HUDEP-2 (cell line): ENCODE measurements at regions not wholly inside any gene's neighbourhood (a gene's known extent, or its start where the extent isn't known, plus 50 kb on each side); places are given as distances from the start of the nearest gene placed in this dataset.

Source experiments
- DNase-seq, 76 experiments: peaks; one replicate each; lab custom pipeline; 2025; ENCODE audit not compliant: unreplicated experiment in 76 of 76; lab: John Stamatoyannopoulos, UW

GRCh38 chr4:20504146-20504545 lies 196.1 kb upstream of the PACRGL start:
- DNase-seq, result no peak

GRCh38 chr4:20505927-20506326 lies 194.3 kb upstream of the PACRGL start:
- DNase-seq, result no peak

DNA sequence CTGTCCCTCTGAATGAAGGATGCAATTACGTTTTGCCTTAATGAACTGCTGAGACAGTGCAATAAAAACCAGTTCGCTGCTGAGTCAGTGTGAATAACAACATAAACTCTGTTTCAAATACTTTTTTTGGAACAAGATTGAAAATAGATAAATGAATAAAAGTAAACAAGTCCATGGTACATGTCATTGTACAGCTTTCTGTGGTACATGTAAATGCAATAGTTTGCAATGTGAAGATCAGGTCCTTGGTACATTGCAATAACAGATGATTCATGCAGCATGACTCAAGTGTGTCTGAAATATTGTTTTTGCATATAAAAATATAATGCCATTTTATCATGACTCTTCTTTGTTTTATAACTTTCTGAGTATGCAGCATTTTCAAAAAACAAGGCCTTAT lies 193.4 kb upstream of the PACRGL start:
- DNase-seq, result no peak

- DNase-seq, result no peak
Measured at GRCh38 chr4:20509315-20509714, 190.9 kb upstream of the PACRGL start.

DNA sequence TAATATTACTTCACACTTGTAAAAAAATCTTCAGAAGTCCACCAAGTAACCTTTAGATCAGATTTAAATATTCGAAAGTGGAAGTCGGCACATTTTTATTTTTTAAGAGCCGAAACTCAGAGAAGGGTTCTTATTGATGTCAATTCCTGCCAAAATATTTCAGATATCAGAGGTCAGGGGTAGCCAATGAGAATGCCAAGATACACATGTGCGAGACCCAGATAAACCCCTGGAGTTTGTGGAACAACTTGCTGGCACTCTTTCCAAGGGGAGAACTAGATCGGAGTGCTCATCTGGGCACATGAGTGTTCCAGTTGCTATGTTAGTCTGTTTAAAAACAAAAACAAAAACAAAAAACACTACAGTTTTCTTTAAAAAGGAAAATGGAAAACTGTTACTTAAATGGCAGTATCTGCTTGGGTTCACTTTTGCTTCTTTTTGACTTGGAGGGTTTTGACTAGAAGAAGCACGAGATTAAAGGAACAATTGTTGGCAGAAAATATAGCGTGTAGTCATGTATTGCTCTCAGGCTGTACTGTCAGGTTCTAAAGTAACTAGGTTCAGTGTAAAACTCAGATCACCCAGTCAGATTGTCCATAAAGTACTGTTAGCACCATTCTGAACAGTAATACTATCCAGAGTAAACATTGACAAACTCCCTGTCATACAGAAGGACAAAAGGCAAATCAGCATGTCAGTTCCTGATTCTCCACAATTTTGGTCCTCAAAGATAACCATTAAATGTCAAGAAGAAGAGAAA lies 188.0 kb upstream of the PACRGL start:
- peak in 47 of 76 experiments; percentile 1 to 94 (median 54) for DNase-seq

GRCh38 chr4:20512985-20513384 lies 187.3 kb upstream of the PACRGL start:
- DNase-seq, result peak in 23 of 76 experiments; percentile 0 to 68 (median 29)

- no peak for DNase-seq
Measured at GRCh38 chr4:20520901-20521300, 179.4 kb upstream of the PACRGL start.

GRCh38 chr4:20528508-20528907 lies 171.8 kb upstream of the PACRGL start:
- DNase-seq, result no peak

- no peak for DNase-seq
Measured at GRCh38 chr4:20529691-20530090, 170.6 kb upstream of the PACRGL start.

DNA sequence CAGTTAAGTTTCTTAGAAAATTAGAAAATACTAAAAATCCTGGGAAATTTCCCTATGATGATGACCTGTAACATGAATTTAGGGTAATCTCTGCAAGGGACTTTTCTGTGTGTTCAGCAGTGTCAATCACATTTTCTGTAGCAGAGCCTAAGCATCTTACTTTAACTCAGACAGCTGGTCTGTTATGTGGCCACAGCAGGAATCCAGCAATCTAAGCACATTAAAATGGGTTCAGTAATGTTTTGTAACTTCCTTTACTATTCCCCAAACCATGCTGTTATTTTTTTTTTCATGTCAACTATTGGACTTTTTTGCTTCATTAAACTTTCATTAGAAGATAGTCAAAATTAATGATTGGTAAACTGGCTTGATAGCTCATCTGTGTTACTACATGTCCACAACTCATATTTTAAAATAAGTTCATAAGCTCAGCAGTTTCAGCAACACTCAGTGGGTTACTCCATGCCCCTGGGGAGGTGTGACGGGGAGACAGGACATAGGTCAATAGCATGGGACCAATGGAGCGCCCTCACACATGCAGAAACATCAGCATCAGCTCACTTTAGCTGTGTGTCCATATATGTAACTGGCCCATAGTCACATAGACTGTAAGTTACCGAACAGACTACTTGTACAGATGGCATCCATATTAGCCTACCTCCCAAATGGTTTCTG lies 168.0 kb upstream of the PACRGL start:
- DNase-seq, result no peak

- no peak for DNase-seq
Measured at GRCh38 chr4:20532871-20533870, 167.1 kb upstream of the PACRGL start.

DNA sequence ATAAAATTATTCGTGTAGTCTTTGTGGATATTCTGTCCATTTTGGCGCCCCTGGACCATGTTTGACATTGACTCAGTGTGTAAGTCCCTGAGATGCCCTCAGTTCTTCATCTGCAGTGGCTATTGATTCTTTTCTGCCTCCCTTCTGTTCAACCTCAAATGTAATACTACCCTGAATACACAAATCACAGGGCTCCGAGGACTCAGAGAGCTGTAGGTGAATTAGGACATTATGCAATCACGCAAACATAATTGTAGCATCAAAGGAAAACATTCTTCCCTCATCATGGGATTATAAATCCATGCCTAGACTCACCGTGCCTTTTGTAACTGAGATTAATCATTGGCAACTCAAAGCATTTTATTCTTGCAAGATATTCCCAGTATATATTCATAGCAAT lies 161.4 kb upstream of the PACRGL start:
- DNase-seq, result no peak

DNA sequence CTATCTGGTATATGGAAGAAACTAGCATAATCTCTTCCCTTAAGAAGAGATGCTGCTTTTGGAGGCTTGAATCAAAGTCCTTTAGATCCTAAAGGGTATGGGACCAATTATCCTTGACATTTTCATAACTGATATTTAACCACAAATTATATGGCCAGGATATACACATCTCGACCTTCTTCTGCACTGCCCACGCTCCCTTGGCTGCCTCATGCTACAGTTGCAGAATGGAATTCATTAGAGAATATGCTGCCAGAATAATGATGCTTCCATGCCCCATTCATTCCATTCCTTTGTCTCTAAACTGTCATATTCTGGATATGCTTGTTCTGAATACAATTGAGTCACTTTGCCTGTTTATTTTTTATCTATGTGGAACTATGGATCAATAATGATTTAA lies 157.1 kb upstream of the PACRGL start:
- DNase-seq, result no peak

GRCh38 chr4:20544645-20545044 lies 155.6 kb upstream of the PACRGL start:
- peak in 12 of 76 experiments; percentile 1 to 41 (median 8) for DNase-seq

GRCh38 chr4:20552004-20552403 lies 148.3 kb upstream of the PACRGL start:
- no peak for DNase-seq

DNA sequence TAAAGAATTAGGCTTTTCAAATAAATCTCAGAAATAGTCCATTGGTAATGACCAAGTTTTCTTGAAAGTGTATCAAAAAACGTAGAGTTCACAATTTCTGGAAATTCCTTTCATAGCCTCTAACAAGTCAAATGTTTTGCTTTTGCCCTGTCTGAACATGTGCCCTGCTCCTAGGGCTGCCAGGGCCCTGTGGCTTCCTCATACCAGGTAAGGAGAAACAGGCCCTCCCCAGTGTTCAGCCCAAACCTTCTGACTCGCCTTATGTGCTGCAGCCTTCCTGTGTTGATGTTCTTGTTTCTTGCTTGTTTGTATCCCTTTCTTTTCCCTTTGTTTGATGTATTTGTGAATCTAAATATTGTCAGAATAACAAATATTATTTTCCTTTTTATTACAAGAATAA lies 146.1 kb upstream of the PACRGL start:
- DNase-seq, result no peak

DNA sequence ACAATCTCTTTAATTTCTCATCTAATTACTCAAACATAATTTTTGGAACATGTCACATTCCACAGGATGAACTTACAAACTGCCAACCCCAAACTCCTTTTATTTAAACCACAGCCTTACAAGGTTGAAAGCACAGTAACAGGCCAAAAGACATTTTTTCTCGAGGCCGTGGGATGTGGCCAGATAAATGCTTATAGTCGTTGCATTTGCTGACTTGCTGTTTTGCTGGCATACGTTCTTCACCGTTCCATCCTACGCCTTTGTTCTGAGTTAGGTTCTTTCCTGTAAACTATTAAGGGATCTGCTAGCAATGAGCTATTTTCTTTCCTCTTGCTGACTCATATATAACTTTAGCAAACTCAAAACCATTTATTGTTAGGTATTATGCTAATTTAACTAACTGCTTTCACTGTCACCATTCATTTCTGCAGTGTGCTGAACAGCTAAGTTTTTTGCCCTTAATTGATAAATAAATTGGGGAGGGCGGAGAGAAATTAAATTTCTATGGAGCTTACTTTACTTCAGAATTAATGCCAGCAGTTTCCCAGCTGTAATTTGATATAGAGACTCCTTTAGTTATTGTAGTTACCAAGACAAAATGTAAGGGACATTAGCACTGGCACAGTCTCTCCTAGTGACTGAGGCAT lies 135.1 kb upstream of the PACRGL start:
- no peak for DNase-seq

DNA sequence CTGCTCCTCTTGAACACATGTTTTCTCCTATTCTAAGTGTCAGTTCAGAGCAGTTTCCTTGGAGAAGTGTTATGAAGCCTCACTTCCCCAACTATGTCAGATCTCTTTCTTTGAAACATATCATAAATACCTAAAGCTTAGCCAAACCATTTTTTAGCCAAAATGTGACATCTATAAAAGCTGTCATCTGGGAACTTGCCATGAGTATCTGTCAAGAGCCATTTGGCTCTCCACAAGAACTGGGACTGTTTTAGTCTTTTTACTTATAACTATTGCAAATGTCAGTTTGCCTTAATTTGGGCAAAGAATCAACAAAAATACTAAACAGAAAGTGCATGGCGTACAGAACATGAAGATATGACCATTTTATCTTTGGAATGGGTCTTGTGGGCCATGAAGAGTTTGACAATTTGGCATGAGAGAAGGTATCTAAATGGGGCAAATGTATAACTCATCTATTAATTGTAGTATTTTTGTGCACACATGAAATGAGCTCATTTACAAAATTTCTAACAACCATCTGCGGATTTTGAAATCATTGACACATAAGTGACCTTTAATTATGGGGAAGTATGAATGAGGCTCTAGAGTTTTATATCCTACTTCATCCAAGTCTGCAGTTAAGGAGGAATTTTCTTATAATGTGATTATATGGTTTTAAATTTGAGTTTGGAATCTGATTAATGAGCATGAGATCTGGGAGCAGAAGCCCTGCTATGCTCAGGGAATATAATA lies 129.1 kb upstream of the PACRGL start:
- DNase-seq, result no peak

- no peak for DNase-seq
Measured at GRCh38 chr4:20572976-20573375, 127.3 kb upstream of the PACRGL start.

GRCh38 chr4:20574986-20575385 lies 125.3 kb upstream of the PACRGL start:
- no peak for DNase-seq
